Activated CD8-positive, alpha-beta memory T cell treated with anti-CD3 and anti-CD28 coated beads, Interleukin-2, amount 50 U/mL, for 48 hours (primary cell): ENCODE measurements at regions not wholly inside any gene's neighbourhood (a gene's known extent, or its start where the extent isn't known, plus 50 kb on each side); places are given as distances from the start of the nearest gene placed in this dataset.

Source experiments
- DNase-seq: peaks from one replicate; pipeline ENCODE4 v3.0.0-alpha.2; 2020

DNA sequence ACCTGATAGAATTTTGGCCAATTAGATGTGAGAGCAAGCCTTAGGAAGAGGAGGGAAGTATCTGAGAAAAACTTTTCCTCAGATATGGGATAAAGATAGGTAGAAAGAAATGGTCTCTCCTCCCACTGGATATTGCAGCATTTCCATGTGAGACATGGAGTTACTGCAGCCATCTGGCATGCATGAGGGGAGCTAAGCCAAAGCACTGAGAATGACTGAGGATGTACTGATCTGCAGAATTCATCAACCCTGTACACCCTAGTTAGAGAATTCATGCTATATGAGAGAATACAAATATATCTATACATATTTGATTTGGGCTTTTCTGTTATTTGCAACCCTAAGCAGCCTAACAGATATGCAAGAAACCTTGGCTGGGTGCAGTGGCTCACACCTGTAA, 52.5 kb upstream of the RPL34 start:
- no peak for DNase-seq

DNA sequence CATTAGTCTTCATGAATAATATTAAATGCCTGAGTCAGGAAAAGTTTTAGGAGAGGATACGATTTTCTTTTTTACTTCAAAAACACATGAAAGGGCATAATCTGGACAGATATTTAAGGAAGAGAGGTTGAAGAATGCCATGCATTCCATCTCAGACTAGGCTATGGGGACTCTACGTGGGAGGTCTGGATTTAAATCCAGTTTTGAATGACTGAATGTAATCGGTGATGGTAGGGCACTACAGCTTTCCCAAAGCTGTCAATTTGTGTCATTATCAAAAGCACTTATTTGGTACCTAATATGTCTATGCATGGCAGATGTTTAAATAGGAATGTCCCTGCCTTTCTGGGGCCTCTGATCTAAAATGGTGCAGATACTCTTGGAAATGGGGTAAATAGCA, 59.3 kb upstream of the RPL34 start:
- no peak for DNase-seq

DNA sequence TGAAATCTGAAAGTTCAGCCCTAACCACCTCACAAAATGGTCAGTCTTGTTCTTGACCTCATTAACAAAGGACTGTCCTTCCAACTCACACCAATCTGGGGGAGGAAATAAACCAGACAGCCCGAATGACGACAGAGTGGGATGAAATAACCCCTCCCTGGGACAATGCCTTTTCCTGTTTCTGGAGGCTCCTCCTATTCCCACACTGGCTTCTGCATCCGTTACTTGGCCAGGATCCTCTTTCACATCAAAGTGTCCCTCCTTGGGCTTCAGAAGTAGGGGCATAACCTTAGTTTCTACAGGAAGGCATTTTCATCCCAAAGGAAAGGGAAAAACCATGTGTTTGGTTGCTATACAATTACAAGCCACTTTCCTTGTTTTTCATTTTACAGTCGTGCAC, 59.8 kb upstream of the RPL34 start:
- DNase-seq = no peak

DNA sequence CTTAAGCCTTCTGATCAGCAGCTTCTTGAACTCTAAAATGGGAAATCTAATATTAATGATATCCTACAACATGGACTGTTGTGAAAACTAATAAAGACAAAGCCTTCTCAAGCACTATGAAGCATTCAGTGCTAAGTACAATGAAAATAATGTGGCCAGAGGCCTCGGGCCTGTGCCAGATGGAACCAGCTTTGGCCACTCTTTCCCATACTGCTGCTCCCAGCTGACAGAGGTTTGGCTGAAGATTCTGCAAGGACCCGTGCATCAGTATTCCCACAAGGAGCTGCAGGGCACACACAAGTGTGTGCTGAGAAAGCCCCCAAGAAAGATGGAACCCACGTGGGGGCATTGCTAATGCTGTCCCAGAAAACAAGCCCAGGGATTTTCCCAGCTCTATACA, 60.5 kb upstream of the RPL34 start:
- DNase-seq = no peak

DNA sequence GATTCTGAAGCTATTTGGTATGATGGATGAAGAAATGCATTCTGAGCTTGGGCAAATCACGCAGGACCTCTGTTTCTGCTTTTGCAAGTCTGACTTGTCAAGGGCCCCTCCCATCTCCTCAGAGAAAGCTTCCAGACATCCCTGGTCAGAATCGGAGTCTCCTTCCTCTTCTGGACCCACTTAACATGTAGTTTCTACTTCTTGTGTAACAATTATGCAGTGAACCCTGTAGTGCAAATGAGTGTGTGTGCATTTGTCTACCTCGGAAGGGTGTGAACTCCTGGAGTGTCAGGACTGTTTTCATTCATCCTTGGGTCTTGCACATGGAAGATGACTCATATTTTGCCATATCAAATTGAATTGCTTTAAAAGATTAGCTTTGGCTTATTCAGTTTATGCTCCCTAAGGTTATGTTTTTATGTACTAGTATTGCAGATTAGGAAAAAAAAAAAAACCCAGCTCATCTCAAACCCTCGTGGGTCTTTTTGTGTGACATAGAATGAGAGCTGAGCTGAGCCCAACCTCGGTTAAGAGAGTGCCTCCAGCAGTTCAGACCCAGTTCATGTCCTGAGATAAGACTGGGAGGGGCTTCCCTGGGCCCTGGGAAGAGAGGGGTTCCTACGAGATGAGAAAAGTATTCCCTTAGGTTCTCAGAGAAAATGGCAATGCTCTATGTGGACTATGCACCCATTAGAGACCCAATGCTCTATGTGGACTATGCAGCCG, 61.1 kb upstream of the RPL34 start:
- no peak for DNase-seq

DNA sequence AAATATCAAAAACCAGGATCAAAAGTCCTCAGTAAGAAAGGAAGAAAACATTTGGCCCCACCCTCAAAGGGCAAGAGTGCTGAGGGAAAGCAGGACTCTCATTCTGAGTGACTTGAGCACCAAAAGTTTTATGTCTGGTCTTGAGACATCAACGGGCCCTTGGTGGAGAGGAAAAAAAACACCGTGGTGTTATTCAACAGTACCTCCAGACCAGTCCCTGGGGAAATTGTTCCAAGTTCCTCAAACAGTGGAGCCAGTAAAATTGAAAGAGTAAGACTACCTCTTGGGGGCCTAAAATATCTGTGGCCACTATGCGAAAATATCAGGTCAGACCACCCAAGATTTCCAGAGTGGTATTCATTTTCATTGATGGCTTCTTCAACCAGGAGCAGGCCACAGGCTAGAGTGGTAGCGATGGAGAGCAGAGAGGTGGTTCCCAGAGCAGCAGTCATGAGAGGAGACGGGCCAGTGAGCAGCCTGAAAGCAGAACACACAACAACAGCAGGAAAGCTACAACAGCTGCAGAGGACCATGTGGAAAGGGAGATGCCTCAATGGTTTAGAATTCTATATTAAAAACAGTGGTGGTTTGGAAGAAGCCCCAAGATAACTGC, 63.7 kb upstream of the RPL34 start:
- no peak for DNase-seq

DNA sequence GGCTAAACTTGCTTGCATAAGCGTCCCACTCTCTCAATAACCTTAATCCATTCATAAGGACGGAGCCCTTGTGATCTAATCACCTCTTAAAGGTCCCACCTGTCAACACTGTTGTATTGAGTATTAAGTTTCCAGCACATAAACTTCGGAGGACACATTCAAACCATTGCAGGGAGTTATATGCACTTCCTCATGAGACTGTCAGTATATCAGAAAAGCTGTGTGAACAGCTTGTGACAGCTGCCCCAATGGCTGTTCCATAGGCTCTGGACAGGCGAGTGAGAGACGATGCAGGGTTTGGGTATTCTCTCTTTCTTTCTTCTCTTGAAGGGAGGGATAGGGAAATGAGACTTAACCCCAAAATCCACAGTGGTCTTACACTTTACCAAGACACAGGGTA, 64.2 kb upstream of the RPL34 start:
- no peak for DNase-seq

DNA sequence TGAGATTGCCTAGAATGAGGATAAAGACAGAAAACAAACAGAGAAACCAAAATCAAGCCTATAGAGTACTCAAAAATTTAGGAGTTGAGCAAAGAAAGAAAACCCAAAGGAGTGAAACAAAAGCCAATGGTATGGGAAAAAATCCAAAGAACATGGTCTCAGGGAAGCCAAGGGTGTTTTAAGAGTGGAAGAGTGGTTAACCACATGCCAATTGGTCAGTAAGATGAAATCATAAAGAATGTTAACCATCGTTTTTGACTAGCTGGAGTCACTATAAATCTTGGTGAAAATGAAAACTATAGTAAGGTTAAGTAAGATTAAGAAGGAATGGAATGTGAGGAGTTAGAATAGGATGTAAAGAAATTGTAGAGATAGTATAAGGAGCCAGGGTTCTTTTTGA, 64.7 kb upstream of the RPL34 start:
- no peak for DNase-seq

DNA sequence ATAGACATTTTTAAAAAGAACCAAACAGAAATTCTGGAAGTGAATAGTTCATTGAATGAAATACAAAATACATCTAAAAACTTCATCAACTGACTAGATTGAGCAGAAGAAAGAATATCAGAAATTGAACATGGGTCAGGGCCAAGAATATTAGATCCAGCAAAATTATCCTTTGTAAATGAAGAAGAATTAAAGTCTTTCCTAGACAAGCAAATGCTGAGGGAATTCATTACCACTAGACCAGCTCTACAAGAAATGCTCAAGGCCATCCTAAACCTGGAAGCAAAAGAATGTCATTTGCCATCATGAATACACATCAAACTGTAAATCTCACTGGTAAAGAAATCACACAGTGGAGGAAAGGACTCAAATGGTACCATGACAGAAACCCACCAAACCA, 72.7 kb upstream of the RPL34 start:
- no peak for DNase-seq

DNA sequence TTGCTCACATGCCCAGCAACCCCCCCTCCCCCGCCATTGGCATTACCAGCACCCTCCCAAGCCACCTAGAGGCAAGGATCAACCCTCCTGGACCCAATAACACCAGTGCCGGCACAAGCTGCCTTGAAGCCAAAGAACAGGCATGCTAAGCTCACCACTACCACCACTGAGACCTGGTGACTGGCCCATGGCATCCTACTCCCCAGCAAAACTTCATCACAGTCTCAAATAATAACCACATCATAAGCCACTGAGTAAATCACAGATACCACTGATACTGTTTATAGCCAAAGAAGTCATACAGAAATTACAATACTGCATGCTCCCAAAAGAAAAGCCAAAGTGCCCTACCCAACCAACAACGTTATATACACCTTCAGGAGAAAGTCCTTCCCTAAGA, 73.6 kb upstream of the RPL34 start:
- DNase-seq = no peak

DNA sequence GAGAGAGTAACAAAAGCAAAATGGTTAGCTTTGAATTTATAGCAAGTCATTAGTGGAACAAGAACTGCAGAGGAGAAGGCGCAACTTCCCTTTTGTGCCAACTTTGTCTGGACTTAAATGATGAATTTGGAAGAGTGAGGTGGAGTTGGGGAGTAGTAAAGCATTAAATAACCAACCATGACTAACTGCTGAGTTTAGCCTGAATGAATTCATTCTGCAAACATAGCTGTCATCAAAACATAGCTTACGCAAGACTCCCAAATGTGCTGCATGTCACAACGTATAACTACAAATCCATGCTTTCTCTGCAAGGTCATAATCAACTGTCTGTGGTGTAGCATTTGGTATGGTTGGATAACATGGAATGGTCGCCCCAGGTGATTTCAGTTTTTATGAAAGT, 75.9 kb upstream of the RPL34 start:
- DNase-seq = no peak

DNA sequence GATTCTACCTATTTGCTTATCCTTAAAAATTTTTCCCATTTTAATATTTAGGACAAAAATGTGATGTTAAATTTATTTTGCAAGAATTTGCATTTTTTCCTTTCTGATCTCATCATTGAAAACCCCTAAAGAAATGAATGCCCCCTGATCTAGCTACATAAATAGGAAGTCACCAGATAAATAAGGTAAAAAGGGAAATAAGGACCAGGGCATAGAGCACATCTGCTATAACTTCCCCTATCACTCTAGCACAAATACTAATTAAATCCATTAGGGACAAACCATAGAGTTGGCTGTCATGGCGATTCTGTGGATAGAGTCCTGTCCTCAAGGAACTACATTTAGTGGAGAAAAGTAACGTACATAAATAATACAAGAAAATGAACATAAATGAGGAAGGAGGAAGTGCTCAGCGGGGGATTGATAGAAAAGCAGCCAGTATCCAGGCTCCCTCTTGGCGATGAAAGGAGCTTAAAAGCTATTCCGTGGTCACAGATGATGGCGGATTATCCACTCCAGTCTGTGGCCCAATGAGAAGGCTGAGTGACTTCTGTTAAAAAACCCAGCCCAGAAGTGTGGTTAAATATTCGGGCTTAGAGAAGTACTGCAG, 76.9 kb upstream of the RPL34 start:
- DNase-seq = no peak

DNA sequence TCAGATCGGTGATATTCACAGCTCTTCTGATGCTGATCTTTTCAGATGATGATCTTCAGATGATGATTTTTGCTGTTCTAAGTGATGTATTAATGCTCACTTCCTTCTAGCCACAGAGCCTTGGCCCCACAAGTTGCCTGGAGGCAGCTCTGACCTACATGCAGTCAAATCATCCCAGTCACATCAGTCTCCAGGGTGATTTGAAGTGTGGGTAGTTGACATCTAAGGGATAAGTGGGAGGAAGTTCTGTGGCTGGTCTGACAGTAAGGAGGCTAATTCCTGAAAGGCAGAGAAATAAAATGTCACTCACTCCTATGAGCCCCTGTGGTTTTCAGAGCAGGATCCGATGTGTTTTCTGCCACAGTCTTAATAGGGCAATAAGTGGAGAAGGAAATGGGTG, 79.8 kb upstream of the RPL34 start:
- no peak for DNase-seq

DNA sequence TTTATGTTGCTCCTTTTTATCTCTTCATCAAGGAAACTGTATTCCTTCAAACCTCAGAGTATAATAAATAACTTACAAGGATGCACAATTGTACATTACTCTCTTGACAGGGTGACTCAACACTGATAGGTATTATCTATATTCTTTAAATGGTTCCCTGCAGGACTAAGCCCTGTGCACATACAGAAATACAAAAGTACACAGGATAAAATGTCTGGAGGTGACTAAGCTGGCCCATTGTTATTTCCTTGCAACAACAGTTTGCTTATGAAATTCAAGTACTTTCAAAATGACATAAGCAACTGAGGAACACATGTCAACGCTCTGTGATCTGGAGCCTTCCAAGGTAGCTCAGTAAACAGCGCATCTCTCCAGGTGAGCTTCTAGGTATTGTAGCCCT, 83.8 kb upstream of the RPL34 start:
- no peak for DNase-seq

DNA sequence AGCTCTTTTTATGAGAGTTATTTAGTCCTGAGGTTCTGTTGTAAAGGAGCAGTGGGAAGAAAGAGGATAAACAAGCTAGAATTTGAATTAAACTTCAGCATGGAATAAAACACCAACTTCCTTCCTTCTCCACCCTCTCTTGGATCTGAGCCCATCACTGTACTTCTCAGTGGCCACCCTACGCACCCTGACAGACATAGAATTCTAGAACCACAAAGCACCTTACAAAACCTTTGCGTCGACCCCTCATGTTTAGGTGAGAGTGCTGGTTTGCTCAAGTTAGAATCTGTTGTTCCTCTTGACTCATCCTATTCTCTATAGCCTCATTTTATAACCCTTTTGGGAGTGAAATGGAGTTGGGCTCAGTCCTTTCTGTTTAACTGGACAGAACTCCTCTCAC, 84.6 kb upstream of the RPL34 start:
- no peak for DNase-seq

DNA sequence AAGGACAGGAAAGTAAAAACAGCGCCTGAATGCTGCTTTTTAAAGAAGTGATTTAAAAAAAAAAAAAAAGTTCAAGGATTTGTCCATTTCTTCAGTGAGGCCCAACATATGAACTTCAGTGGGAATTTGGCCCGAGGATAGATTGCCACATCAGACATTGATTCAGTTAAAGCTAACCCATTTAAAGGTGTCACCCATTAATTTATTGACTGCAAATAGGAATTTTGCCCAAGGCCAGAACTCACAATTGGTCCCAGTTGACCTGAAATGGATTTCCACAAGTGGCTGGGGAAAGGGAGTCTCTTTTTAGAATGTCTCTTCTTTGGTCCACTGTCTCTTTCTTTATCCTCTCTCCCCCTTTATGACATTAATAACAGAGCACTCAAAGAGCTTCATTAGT, 86.5 kb upstream of the RPL34 start:
- no peak for DNase-seq

DNA sequence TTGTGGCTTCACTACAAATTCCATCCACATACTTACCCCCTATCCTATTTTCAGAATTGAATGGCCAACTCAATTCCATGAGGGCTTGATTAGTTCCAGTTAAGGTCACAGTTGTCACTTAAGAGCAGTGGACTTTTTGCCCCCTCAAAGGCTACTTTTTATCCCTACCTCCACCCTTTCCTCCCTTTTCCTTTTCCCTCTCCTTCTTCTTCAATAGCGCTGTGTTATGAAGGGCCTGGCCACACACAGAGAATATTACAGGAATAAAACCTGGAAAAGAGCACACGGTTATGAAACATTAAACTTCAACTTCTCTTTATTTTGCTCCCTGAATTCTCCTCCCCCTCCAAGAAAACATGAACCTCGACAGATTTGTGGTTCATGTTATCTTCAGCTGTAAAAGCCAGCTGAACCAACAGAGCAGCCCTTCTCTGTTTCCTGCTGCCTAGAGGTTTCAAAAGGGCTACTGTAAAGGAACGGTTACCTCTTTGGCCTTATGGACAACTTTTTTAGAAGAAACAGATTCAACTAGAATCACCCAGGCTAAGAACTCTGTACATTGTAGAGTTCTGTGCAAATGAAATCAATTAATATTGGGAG, 87.0 kb upstream of the RPL34 start:
- DNase-seq = no peak

DNA sequence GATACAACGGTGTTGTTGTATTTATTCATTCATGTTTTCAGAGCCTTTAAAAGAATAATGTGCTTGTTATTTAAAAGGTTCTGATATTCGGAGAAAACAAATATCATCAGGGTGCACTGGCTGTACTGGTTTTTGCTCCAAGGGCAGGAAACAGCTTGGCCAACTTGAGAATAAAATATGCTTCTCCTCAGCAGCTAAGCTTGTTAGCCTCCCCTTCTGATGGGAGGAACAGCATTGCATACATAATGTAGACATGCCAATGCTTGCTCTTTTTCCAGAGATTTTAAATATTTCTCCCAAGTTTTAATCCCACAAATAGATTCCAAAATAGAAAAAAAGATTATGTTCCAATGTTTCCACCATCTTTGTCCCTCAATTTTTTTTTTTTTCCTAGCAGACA, 87.6 kb upstream of the RPL34 start:
- DNase-seq = no peak

DNA sequence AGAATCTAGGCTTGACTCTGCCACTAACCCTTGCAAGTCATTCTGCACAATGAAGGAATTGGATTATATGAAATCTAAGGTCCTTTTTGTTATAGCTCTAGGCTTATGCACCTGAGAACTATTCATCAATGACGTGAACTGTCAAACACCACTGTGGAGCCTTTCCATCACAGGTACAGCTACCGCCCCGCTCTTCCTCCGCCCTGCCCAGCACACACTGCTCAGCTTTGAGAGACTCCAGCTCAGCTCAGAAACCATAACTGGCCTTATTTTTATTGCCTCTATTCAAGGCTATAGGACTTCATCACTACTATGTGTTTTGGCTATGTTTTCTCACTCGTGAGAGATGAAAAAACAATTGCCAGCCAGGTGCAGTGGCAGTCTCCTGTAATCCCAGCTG, 88.2 kb upstream of the RPL34 start:
- DNase-seq = no peak

DNA sequence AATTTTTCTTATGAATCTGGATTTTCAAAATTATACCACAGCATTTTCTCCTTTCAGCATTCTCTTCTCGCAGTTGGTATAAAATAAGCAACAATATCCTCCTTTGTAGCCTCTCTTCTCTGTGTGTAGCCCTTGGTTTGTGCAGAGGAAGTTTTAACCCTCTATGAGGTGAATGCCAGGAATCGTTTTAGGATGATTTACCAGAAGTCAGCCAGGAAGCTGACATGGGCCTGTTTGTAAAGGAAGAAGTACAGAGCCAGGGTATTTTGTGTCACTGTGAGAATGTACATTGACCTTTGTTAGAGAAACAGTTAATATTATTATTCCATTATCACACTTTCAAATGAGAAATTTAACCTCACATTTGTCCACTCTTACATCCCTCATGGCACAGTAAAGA, 88.9 kb upstream of the RPL34 start:
- DNase-seq = no peak

DNA sequence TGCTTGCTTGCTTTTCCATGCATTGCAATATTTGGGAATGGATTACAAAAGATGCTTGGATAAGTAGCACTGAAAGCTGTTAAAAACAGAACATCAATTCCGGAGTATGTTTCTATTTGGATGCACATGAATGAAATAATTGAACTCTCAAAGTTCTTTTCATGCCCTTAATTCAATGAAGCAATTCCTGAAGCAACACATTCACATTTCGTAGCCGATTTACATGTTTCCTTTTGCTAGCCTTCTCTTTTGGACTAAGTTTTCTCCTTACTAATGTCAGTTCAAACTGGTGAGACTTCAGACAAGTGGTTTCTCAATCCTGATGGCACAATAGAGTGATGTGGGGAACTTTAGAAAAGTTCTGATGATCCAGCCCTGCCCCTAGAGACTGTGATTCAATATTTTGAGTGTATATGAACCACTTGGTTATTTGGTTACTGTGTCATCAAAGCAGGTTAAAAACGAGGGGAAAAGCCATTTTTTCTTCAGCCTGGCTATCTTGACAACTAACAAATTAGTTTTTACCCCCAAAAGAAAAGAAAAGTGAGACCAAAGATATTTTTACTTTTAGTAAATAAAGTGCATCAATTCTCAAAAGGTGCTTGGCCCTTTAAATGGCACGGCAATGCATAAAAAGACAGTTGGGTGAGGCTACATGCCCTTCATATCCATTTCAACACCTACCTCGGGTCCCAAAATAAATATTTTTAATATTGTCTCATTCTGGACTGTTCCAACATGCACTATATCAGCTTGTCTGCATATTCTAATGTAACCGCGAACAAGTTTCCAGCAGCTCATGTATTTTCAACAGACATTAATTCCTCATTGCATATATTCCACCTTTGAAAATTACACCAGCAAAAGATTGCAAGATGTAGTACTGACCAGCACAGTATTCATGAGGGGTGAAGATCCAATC, 90.1 kb upstream of the RPL34 start:
- DNase-seq = no peak

DNA sequence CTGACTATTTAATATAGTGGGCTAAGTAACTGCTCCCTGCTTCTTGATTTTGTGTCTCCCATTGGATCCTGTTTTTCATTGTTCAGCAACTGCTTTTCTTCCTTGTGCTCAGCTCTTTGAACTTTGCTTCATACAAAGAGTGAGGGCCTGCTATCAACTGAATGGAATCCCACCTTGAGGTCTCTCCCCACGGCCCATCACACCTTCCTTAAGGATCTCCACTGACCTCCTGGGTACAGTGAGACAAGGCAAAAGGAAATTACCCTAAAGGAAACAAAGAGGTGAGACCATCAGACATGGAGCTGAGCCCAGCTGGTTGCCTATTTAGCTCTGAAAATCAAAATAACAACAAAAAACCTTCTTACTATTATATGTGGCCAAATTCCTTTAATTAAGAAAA, 91.3 kb upstream of the RPL34 start:
- DNase-seq = no peak

DNA sequence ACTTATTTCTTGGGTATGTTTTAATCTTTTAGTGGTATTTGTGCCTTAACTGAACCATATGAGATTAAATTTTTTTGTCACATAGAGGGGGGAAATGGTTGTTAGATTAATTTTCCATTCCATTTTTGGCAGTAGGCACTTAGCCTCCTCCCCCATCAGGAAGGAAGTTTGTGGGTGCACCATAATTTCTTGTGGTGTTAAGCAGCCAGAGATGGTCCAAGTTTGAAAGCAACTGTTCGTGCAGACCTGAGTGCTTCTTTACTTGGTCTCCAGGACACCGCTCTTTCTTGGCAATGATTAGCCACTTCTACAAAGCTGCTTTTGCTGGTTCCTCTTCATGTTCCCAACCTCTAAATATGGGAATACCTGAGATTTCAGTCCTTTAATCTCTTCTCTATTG, 92.7 kb upstream of the RPL34 start:
- DNase-seq = no peak
